T-helper 1 cell treated with Interleukin-12 subunit alpha and Interleukin-12 subunit beta and Interleukin-4 antibody, amounts not matched to agents 30 μg/mL and 1 μg/mL, for 36 hours (primary cell): ENCODE measurements at regions not wholly inside any gene's neighbourhood (a gene's known extent, or its start where the extent isn't known, plus 50 kb on each side); places are given as distances from the start of the nearest gene placed in this dataset.

Experiments used
- H3K27ac Mint-ChIP-seq: one replicate; pipeline ENCODE4 v1.8.0; 2021; ENCODE audit warnings: mild to moderate bottlenecking, mixed read lengths
- H3K27me3 Mint-ChIP-seq: one replicate; pipeline ENCODE4 v1.8.0; 2021; ENCODE audit warnings: low read depth, mixed read lengths
- H3K36me3 Mint-ChIP-seq: one replicate; pipeline ENCODE4 v1.8.0; 2021; ENCODE audit warnings: low read depth, mixed read lengths
- H3K4me1 Mint-ChIP-seq: one replicate; pipeline ENCODE4 v1.8.0; 2021; ENCODE audit warnings: low read depth, mixed read lengths
- H3K4me3 Mint-ChIP-seq: one replicate; pipeline ENCODE4 v1.8.0; 2021; ENCODE audit warnings: mild to moderate bottlenecking, moderate library complexity, mixed read lengths
- H3K9me3 Mint-ChIP-seq: one replicate; pipeline ENCODE4 v1.8.0; 2021; ENCODE audit warnings: mixed read lengths

GRCh38 chr6:166691199-166691598, 64.1 kb upstream of the RPS6KA2 start:
- H3K36me3 Mint-ChIP-seq: no peaks in the 10 kb centered on the region
- H3K27me3 Mint-ChIP-seq: no peaks in the 10 kb centered on the region
- no peak overlapping the region for H3K27ac Mint-ChIP-seq
- no peaks in the 10 kb centered on the region for H3K9me3 Mint-ChIP-seq
- no peaks in the 10 kb centered on the region for H3K4me1 Mint-ChIP-seq
- H3K4me3 Mint-ChIP-seq: no peak overlapping the region

- Mint-ChIP-seq H3K36me3 (no peaks in the 10 kb centered on the region), H3K27me3 (no peaks in the 10 kb centered on the region), H3K4me1 (no peaks in the 10 kb centered on the region), H3K4me3 (no peak overlapping the region), H3K27ac (no peak overlapping the region), H3K9me3 (no peaks in the 10 kb centered on the region)
These were observed 62.6 kb upstream of the RPS6KA2 start for GRCh38 chr6:166689687-166690086.

- H3K36me3 Mint-ChIP-seq: no peaks in the 10 kb centered on the region
- no peaks in the 10 kb centered on the region for H3K27me3 Mint-ChIP-seq
- no peaks in the 10 kb centered on the region for H3K4me1 Mint-ChIP-seq
- H3K4me3 Mint-ChIP-seq: no peak overlapping the region
- H3K9me3 Mint-ChIP-seq: no peaks in the 10 kb centered on the region
- no peak overlapping the region for H3K27ac Mint-ChIP-seq
These were observed 61.9 kb upstream of the RPS6KA2 start for GRCh38 chr6:166688901-166689300.

GRCh38 chr6:166687879-166688205, 60.8 kb upstream of the RPS6KA2 start:
- Mint-ChIP-seq H3K4me1 (no peaks in the 10 kb centered on the region), H3K27ac (no peak overlapping the region), H3K27me3 (no peaks in the 10 kb centered on the region), H3K4me3 (no peak overlapping the region), H3K9me3 (no peaks in the 10 kb centered on the region), H3K36me3 (no peaks in the 10 kb centered on the region)

GRCh38 chr6:166687070-166687878, 60.2 kb upstream of the RPS6KA2 start:
- Mint-ChIP-seq H3K27me3 (no peaks in the 10 kb centered on the region), H3K27ac (no peak overlapping the region), H3K36me3 (no peaks in the 10 kb centered on the region), H3K4me3 (no peak overlapping the region), H3K9me3 (no peaks in the 10 kb centered on the region), H3K4me1 (no peaks in the 10 kb centered on the region)

GRCh38 chr6:166686317-166686716, 59.3 kb upstream of the RPS6KA2 start:
- Mint-ChIP-seq H3K36me3 (no peaks in the 10 kb centered on the region), H3K27me3 (no peaks in the 10 kb centered on the region), H3K4me1 (no peaks in the 10 kb centered on the region), H3K4me3 (no peak overlapping the region), H3K9me3 (no peaks in the 10 kb centered on the region), H3K27ac (no peak overlapping the region)

GRCh38 chr6:166684866-166685265, 57.8 kb upstream of the RPS6KA2 start:
- Mint-ChIP-seq H3K9me3 (no peaks in the 10 kb centered on the region), H3K4me3 (no peak overlapping the region), H3K4me1 (no peaks in the 10 kb centered on the region), H3K27ac (no peak overlapping the region), H3K27me3 (no peaks in the 10 kb centered on the region), H3K36me3 (no peaks in the 10 kb centered on the region)

- Mint-ChIP-seq H3K9me3 (no peaks in the 10 kb centered on the region), H3K27me3 (no peaks in the 10 kb centered on the region), H3K4me3 (no peak overlapping the region), H3K36me3 (no peaks in the 10 kb centered on the region), H3K4me1 (no peaks in the 10 kb centered on the region), H3K27ac (no peak overlapping the region)
These were observed 57.1 kb upstream of the RPS6KA2 start for GRCh38 chr6:166684170-166684569.

- Mint-ChIP-seq H3K4me1 (no peaks in the 10 kb centered on the region), H3K27me3 (no peaks in the 10 kb centered on the region), H3K4me3 (no peak overlapping the region), H3K27ac (no peak overlapping the region), H3K9me3 (no peaks in the 10 kb centered on the region), H3K36me3 (no peaks in the 10 kb centered on the region)
These were observed 56.4 kb upstream of the RPS6KA2 start for GRCh38 chr6:166683477-166683876.

- H3K4me1 Mint-ChIP-seq: no peaks in the 10 kb centered on the region
- no peak overlapping the region for H3K27ac Mint-ChIP-seq
- H3K9me3 Mint-ChIP-seq: no peaks in the 10 kb centered on the region
- no peak overlapping the region for H3K4me3 Mint-ChIP-seq
- no peaks in the 10 kb centered on the region for H3K36me3 Mint-ChIP-seq
- no peaks in the 10 kb centered on the region for H3K27me3 Mint-ChIP-seq
These were observed 52.5 kb upstream of the RPS6KA2 start for GRCh38 chr6:166679566-166679965.

GRCh38 chr6:166678426-166678825, 51.4 kb upstream of the RPS6KA2 start:
- H3K27ac Mint-ChIP-seq: no peak overlapping the region
- H3K36me3 Mint-ChIP-seq: no peaks in the 10 kb centered on the region
- H3K4me1 Mint-ChIP-seq: no peaks in the 10 kb centered on the region
- no peak overlapping the region for H3K4me3 Mint-ChIP-seq
- H3K9me3 Mint-ChIP-seq: no peaks in the 10 kb centered on the region
- H3K27me3 Mint-ChIP-seq: no peaks in the 10 kb centered on the region

GRCh38 chr6:166677941-166678340, 50.9 kb upstream of the RPS6KA2 start:
- no peaks in the 10 kb centered on the region for H3K36me3 Mint-ChIP-seq
- no peaks in the 10 kb centered on the region for H3K27me3 Mint-ChIP-seq
- no peaks in the 10 kb centered on the region for H3K4me1 Mint-ChIP-seq
- H3K4me3 Mint-ChIP-seq: no peak overlapping the region
- H3K27ac Mint-ChIP-seq: no peak overlapping the region
- no peaks in the 10 kb centered on the region for H3K9me3 Mint-ChIP-seq
